ENCODE measurements at regions not wholly inside any gene's neighbourhood (a gene's known extent, or its start where the extent isn't known, plus 50 kb on each side); places are given as distances from the start of the nearest gene placed in this dataset.

- TF ChIP-seq, protein P1, sequence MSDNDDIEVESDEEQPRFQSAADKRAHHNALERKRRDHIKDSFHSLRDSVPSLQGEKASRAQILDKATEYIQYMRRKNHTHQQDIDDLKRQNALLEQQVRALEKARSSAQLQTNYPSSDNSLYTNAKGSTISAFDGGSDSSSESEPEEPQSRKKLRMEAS (IDR thresholded peaks at IDR 0.05; ENCODE audit: insufficient read depth, insufficient read length): no peak
- TF ChIP-seq GATA2 (IDR thresholded peaks at IDR 0.05; ENCODE audit: insufficient read depth, insufficient read length, low read depth, low read length) (no peak), EZH2 (IDR thresholded peaks at IDR 0.05; ENCODE audit: borderline replicate concordance, low read depth, low read length, severe bottlenecking) (no peak), POLR2A (IDR thresholded peaks at IDR 0.05; ENCODE audit: low read depth, low read length) (no peak), FOS (IDR thresholded peaks at IDR 0.05; ENCODE audit: borderline replicate concordance, insufficient read depth, low read length) (no peak)
- Histone ChIP-seq H3K9ac (replicated peaks; ENCODE audit: extremely low read depth, insufficient read depth, low read length) (no peak overlapping the region), H3K36me3 (ENCODE audit: control insufficient read depth in 2 of 2, extremely low read depth in 1 of 2, insufficient read depth in 2 of 2, low read length in 2 of 2) (no peaks in the 10 kb centered on the region), H3K4me1 (ENCODE audit: control insufficient read depth, extremely low read depth, insufficient read depth, low read length) (no peaks in the 10 kb centered on the region), H4K20me1 (replicated peaks; ENCODE audit: control insufficient read depth, extremely low read depth, insufficient read depth, low read length) (no peaks in the 10 kb centered on the region), H2AFZ (ENCODE audit: low read depth, low read length) (no peak overlapping the region), H3K9me3 (replicated peaks; ENCODE audit: control insufficient read depth, insufficient read depth, low read length) (no peaks in the 10 kb centered on the region), H3K9me1 (replicated peaks; ENCODE audit: control insufficient read depth, extremely low read depth, insufficient read depth, low read length) (no peaks in the 10 kb centered on the region), H3K4me2 (ENCODE audit: insufficient read depth, low read length) (no peak overlapping the region), H3K27me3 (ENCODE audit: control insufficient read depth in 2 of 2, insufficient read depth in 2 of 2, low read length in 2 of 2) (no peaks in the 10 kb centered on the region), H3K4me3 (replicated peaks in 1 of 3; ENCODE audit: insufficient read depth in 1 of 3, low read depth in 1 of 3, low read length in 3 of 3) (no peak overlapping the region), H3K27ac (ENCODE audit: insufficient read depth, low read depth, low read length) (no peak overlapping the region), H3K79me2 (ENCODE audit: control insufficient read depth, insufficient read depth, low read length) (no peaks in the 10 kb centered on the region)
- ChIA-PET CTCF (no interaction called here), POLR2A (no interaction called here)
- intact Hi-C loops (cut with micrococcal nuclease): no loop called here
- no TSS peak for BruUV-seq (replicated peaks)
- FAIRE-seq (no peak), DNase-seq (ENCODE audit: low read depth, low spot score) (no peak)
- dilution Hi-C loops (cut with MboI; ENCODE audit: extremely low pct_ligation_motif_present, low sequenced_read_pairs): no loop called here
These were observed 1141.3 kb upstream of the PCDH20 start for GRCh38 chr13:62556978-62557377.

DNA sequence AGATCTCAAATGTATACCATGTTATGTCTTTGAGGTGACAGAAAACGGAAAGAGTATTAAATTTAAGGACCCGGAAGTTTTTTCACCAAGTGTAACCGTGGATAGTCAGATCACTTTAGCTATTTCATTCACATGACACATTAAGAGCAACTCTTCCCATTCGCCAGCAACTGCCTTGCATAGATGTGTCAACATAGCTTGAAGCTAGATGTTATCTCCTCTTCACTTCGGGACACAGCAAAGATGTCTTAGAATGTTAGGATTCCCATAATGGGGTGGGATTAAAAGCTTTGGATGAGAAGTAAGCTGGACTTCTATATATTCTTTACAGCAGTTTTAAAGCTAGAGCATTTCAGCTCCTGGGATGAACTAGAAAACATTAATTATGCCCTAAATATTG is 1135.9 kb upstream of the PCDH20 start:
- Histone ChIP-seq H4K20me1 (replicated peaks; ENCODE audit: control insufficient read depth, extremely low read depth, insufficient read depth, low read length) (no peaks in the 10 kb centered on the region), H3K36me3 (ENCODE audit: control insufficient read depth in 2 of 2, extremely low read depth in 1 of 2, insufficient read depth in 2 of 2, low read length in 2 of 2) (no peaks in the 10 kb centered on the region), H2AFZ (ENCODE audit: low read depth, low read length) (no peak overlapping the region), H3K9ac (replicated peaks; ENCODE audit: extremely low read depth, insufficient read depth, low read length) (no peak overlapping the region), H3K4me1 (ENCODE audit: control insufficient read depth, extremely low read depth, insufficient read depth, low read length) (no peaks in the 10 kb centered on the region), H3K27ac (ENCODE audit: insufficient read depth, low read depth, low read length) (no peak overlapping the region), H3K9me1 (replicated peaks; ENCODE audit: control insufficient read depth, extremely low read depth, insufficient read depth, low read length) (no peaks in the 10 kb centered on the region), H3K9me3 (replicated peaks; ENCODE audit: control insufficient read depth, insufficient read depth, low read length) (no peaks in the 10 kb centered on the region), H3K27me3 (ENCODE audit: control insufficient read depth in 2 of 2, insufficient read depth in 2 of 2, low read length in 2 of 2) (no peaks in the 10 kb centered on the region), H3K4me3 (replicated peaks in 1 of 3; ENCODE audit: insufficient read depth in 1 of 3, low read depth in 1 of 3, low read length in 3 of 3) (no peak overlapping the region), H3K4me2 (ENCODE audit: insufficient read depth, low read length) (no peak overlapping the region), H3K79me2 (ENCODE audit: control insufficient read depth, insufficient read depth, low read length) (no peaks in the 10 kb centered on the region)
- dilution Hi-C loops (cut with MboI; ENCODE audit: extremely low pct_ligation_motif_present, low sequenced_read_pairs) (no loop called here), intact Hi-C loops (cut with micrococcal nuclease) (no loop called here)
- FAIRE-seq (no peak), DNase-seq (ENCODE audit: low read depth, low spot score) (no peak)
- ChIA-PET POLR2A (no interaction called here), CTCF (no interaction called here)
- BruUV-seq (replicated peaks): no TSS peak
- TF ChIP-seq EZH2 (IDR thresholded peaks at IDR 0.05; ENCODE audit: borderline replicate concordance, low read depth, low read length, severe bottlenecking) (no peak), FOS (IDR thresholded peaks at IDR 0.05; ENCODE audit: borderline replicate concordance, insufficient read depth, low read length) (no peak), POLR2AphosphoS5 (IDR thresholded peaks at IDR 0.05; ENCODE audit: insufficient read depth, low read depth, low read length) (no peak), MYC (IDR thresholded peaks at IDR 0.05; ENCODE audit: low read depth, low read length) (no peak), JUN (IDR thresholded peaks at IDR 0.05; ENCODE audit: borderline replicate concordance, insufficient read depth, insufficient read length, low read depth) (no peak)
- TF ChIP-seq, protein P1 (IDR thresholded peaks at IDR 0.05; ENCODE audit: insufficient read depth, insufficient read length): no peak

Data from endothelial cell of umbilical vein (primary cell).